ENCODE measurements at regions not wholly inside any gene's neighbourhood (a gene's known extent, or its start where the extent isn't known, plus 50 kb on each side); places are given as distances from the start of the nearest gene placed in this dataset.
"Not testable (repeated sequence)": the region's sequence is repeated elsewhere in the genome, so short reads cannot be mapped to it uniquely, and the experiment has no call there.

DNA sequence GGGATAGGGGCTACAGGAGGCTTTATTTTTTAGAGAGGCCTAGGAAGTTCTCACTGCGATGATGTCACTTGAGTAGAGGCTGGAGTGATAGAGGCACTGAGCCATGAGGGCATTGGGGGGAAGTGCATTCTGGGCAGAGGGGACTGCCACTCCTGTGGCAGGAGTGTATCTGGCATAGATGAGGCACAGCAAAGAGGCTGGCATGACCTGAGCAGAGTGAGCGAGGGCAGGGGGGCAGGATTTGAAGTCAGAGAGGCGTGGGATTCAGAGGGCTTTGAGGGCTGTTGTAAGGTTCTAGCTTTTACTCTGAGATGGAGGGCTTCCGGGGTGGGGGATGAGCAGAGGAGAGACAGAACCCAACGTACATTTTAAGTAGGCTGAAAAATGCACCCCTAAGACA is 91.9 kb upstream of the SH3PXD2B start:
- no peak for DNase-seq

GRCh38 chr5:172545291-172545801 is 91.0 kb upstream of the SH3PXD2B start:
- no peak for DNase-seq

- no peak for DNase-seq
Measured at GRCh38 chr5:172544371-172545095, 90.2 kb upstream of the SH3PXD2B start.

GRCh38 chr5:172543484-172544298 is 89.4 kb upstream of the SH3PXD2B start:
- no peak for DNase-seq

- DNase-seq: no peak
Measured at GRCh38 chr5:172542651-172543131, 88.4 kb upstream of the SH3PXD2B start.

- DNase-seq: no peak
Measured at GRCh38 chr5:172541773-172542136, 87.4 kb upstream of the SH3PXD2B start.

DNA sequence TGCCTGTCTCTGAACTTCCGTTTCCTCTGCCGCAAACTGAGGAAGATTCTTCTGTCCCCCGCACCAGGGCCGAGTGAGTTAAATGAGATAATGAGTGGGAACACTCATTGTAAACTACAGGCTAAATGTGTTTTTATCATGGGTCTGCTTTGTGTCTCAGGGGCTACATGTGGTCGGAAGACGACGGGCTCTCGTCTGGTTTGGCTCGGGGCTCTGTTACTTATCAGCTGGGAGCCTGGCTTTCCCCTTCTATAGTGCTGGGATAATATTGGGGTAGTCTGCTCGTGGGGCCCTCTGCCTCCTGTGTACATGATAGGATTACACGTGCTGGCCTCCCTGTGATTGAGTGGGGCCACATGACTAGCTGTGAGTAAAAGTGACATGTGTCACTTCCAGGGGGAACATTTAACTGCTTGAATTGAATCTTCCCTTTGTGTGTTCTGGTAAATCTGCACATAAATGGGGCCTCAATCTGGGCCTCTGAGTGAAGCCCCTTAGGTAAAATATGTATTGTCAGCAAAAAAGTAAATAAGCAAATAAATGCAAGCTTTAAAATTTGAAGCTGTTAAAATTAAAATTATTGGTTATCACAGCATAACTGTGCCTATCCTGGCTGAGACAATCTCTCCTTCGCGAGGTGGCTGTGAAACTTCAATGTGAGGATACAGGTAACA is 86.9 kb upstream of the SH3PXD2B start:
- DNase-seq: no peak

GRCh38 chr5:172540099-172540870 is 86.0 kb upstream of the SH3PXD2B start:
- no peak for DNase-seq

DNA sequence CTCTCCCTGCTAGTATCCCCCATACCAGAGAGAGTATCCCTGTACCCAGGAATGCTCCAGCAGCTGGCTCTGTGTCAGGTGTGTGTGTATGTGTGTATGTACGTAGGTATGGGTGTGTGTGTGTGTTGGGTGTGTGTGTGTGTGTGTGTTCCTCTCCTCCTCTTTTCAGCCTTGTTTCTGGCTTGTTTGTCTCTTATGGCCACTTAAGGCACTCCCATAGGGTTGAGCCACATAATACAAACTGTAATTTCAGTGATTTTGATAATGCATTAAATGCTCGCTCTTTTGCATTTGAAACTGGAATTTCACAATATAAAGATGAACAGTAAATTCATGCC is 80.8 kb upstream of the SH3PXD2B start:
- no peak for DNase-seq

GRCh38 chr5:172534229-172535107 is 80.1 kb upstream of the SH3PXD2B start:
- DNase-seq: no peak

- no peak for DNase-seq
Measured at GRCh38 chr5:172533399-172534228, 79.3 kb upstream of the SH3PXD2B start.

DNA sequence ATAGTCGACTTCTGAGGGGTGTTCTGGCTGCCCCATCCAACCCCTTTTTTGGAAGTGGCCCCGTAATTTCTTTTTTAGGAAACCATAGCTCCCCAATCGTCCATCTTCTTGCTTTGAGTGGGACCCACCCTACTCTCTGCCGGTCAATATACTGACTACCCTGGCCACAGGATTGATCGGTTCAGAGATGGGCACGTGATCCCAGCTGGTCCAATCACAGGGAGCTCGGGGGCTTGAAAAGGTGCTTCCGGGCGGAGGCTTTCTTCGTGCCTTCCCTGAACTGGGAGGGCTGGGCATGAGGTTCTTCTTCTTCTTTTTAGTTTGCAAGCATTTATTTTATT is 78.7 kb upstream of the SH3PXD2B start:
- no peak for DNase-seq

GRCh38 chr5:172532439-172532838 is 78.1 kb upstream of the SH3PXD2B start:
- not testable (repeated sequence) for DNase-seq

- no peak for DNase-seq
Measured at GRCh38 chr5:172531704-172532026, 77.3 kb upstream of the SH3PXD2B start.

- DNase-seq: no peak
Measured at GRCh38 chr5:172530878-172531703, 76.8 kb upstream of the SH3PXD2B start.

- DNase-seq: no peak
Measured at GRCh38 chr5:172530406-172530805, 76.1 kb upstream of the SH3PXD2B start.

- no peak for DNase-seq
Measured at GRCh38 chr5:172529896-172530295, 75.6 kb upstream of the SH3PXD2B start.

DNA sequence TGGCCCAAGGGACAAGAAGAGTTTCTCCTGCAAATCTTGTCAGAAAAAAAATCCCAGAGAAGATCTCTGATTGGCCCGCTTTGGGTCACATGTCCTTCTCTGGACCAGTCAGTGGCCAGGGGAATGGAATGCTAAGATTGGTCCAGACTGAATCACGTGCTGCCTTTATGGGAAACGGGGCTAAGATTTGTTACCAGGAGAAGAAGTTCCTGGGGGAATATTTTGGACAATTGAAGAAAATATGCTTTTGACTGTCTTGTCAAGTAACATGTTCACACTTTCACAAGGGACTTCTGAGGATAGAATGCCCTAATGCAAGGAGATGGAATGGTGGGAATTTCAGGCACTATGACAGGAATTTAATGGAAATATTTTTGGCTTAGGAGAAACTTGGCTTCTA is 74.1 kb upstream of the SH3PXD2B start:
- peak; percentile 34 for DNase-seq

DNA sequence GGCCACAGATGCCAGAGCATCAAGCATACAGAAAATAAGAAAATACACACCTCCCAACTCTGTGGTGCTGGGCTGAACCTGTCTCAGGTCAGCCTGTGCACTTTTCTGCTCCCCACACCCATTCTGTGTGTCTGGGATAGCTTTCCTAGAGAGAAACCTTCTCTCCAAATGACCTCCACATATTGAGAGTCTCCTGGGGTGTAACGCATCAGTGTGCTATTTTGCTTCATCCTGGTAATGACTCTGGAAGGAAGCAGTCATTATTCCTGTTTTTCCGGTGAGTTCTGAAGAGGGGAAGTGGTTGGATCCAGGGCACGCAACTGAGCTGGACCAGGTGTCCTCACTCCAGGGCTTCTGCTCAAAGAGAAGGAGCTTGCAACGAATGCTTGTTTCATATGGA is 73.2 kb upstream of the SH3PXD2B start:
- DNase-seq: no peak

GRCh38 chr5:172525996-172526360 is 71.7 kb upstream of the SH3PXD2B start:
- DNase-seq: no peak

Data from fibroblast of upper back skin (primary cell).